K562 (cell line): ENCODE measurements at regions not wholly inside any gene's neighbourhood (a gene's known extent, or its start where the extent isn't known, plus 50 kb on each side); places are given as distances from the start of the nearest gene placed in this dataset.

ENCODE experiments used
- CEBPZ ChIP-seq: fragments of 150-350 bp; IDR thresholded peaks from 2 replicates; pipeline ENCODE4 v1.6.1; 2014; ENCODE audit warnings: low read depth, mild to moderate bottlenecking, low read length, borderline replicate concordance
- CHD7 ChIP-seq: fragments of 200-600 bp; sonication (generic); IDR thresholded peaks from one replicate; pipeline ENCODE4 v1.6.1; 2012; ENCODE audit warnings: mild to moderate bottlenecking, low read depth, low read length, inconsistent platforms
- CXXC5 ChIP-seq: fragments of 250-450 bp; sonication (Bioruptor Pico); IDR thresholded peaks from 2 replicates; pipeline ENCODE4 v1.8.0; 2022; ENCODE audit warnings: inconsistent platforms, mild to moderate bottlenecking, moderate library complexity
- RCOR1 ChIP-seq, 2 experiments: IDR thresholded peaks; 2 replicates each; pipeline ENCODE4 v1.6.1; 2012; ENCODE audit warnings: low read depth in 2 of 2, low read length in 2 of 2, borderline replicate concordance in 1 of 2, improper control_type of control experiment in 1 of 2
- VEZF1 ChIP-seq: fragments of 200-800 bp; sonication (Bioruptor generic); IDR thresholded peaks from 2 replicates; pipeline ENCODE4 v1.6.1; 2017; ENCODE audit warnings: missing genetic modification characterization, missing compliant biosample characterization
- ZNF639 ChIP-seq, 2 experiments: fragments of 200-800 bp in 1 of 2; sonication (Bioruptor generic) in 1 of 2; sonication (generic) in 1 of 2; formaldehyde crosslinking in 1 of 2; IDR thresholded peaks in 1 of 2; conservative IDR thresholded peaks in 1 of 2; 2 replicates each; pipeline versions ENCODE4 v1.5.0 to v1.6.1; 2016 to 2020; ENCODE audit warnings: missing compliant biosample characterization in 1 of 2, missing genetic modification characterization in 1 of 2, missing genetic modification reagents in 1 of 2

GRCh38 chr1:29736582-29737188 is 500.4 kb downstream of the PTPRU start (continued):
- TF ChIP-seq ZNF639 (CRISPR knock-in tag; conservative IDR thresholded peaks at IDR 0.05 in 1 of 2, IDR thresholded peaks at IDR 0.05 in 1 of 2) (peak in 1 of 2 experiments; percentile 67; a peak in 2 of 4 replicates), CEBPZ (no peak), CHD7 (no peak), VEZF1 (CRISPR knock-in tag) (peak; percentile 39; the same call in 1 of the 2 replicates), RCOR1 (IDR thresholded peaks at IDR 0.05; ENCODE audit: borderline replicate concordance in 1 of 2, low read depth in 2 of 2, low read length in 2 of 2) (peak in 1 of 2 experiments; percentile 48; a peak in 1 of 4 replicates), CXXC5 (CRISPR knock-in tag) (peak; percentile 29; the same call in 1 of the 2 replicates)
